Lower leg skin (tissue), 4 donors: ENCODE measurements at regions not wholly inside any gene's neighbourhood (a gene's known extent, or its start where the extent isn't known, plus 50 kb on each side); places are given as distances from the start of the nearest gene placed in this dataset.

Experiments used
- DNase-seq, 2 donors: peaks; one replicate each; pipeline ENCODE4 v3.0.0-alpha.2; 2019; ENCODE audit warnings: low spot score in 2 of 2
- H3K4me3 ChIP-seq: fragments of 200-600 bp; sonication (generic); 2 replicates; pipeline ENCODE4 v1.5.1; 2017; ENCODE audit warnings: mild to moderate bottlenecking, low read depth; ENCODE audit not compliant: poor library complexity, severe bottlenecking
- POLR2A ChIP-seq, 2 donors: fragments of 450-650 bp; IDR thresholded peaks; one replicate each; pipeline ENCODE4 v1.6.1; 2016 to 2017; ENCODE audit warnings: antibody characterized with exemption in 2 of 2, mild to moderate bottlenecking in 1 of 2, moderate library complexity in 1 of 2
- WGBS, 2 donors: methylation state at CpG; one replicate each; pipeline ENCODE4 v1.1.5; 2018; 5-methylcytosine and 5-hydroxymethylcytosine counted together
- intact Hi-C: fragments of 100-400 bp; cut with DNase I; formaldehyde crosslinking; loops from one replicate; pipeline ENCODE4 v1.15.0; 2023; ENCODE audit warnings: low total_unique reads
- TF ChIP-seq, protein P1 (sequence below), 3 donors: fragments of 450-650 bp; IDR thresholded peaks; one replicate each; pipeline ENCODE4 v1.5.1; 2016; ENCODE audit warnings: antibody characterized with exemption in 3 of 3, mild to moderate bottlenecking in 3 of 3, moderate library complexity in 2 of 3

DNA sequence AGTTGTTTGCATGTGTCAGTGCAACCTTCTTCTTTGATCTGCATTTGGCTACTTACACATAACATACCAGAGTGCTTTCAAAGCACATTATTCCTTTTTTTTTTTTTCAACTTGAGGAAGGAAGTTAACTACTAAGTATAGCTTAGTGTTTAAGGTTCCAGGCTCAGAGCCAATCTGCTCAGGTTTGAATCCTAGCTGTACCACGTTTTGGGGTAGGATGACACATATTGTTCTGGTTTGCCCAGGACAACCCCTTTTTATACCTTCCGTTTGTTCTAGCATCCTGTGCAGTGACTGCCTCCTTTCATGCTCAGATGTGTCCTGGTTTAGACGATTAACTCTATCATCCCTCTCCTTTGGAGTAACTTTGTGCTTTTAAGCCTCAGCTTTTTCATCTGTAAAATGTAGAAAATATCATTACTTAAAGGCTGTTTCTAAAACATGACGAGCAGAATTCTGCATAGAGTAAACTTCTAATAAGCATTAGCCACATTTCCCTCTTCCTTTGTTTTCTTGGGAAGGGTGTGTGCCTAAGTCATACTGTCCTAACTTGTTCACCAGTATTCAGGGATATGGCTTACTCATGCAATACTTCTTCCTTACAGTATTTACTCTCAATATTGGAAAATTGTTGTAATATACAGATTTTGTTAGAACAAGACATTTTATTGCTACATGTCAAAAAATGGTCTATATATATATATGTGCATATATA lies 281.3 kb downstream of the C4orf33 start:
- no peak for DNase-seq
- TF ChIP-seq POLR2A (IDR thresholded peaks at IDR 0.05), result no peak
- TF ChIP-seq, protein P1, sequence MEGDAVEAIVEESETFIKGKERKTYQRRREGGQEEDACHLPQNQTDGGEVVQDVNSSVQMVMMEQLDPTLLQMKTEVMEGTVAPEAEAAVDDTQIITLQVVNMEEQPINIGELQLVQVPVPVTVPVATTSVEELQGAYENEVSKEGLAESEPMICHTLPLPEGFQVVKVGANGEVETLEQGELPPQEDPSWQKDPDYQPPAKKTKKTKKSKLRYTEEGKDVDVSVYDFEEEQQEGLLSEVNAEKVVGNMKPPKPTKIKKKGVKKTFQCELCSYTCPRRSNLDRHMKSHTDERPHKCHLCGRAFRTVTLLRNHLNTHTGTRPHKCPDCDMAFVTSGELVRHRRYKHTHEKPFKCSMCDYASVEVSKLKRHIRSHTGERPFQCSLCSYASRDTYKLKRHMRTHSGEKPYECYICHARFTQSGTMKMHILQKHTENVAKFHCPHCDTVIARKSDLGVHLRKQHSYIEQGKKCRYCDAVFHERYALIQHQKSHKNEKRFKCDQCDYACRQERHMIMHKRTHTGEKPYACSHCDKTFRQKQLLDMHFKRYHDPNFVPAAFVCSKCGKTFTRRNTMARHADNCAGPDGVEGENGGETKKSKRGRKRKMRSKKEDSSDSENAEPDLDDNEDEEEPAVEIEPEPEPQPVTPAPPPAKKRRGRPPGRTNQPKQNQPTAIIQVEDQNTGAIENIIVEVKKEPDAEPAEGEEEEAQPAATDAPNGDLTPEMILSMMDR (IDR thresholded peaks at IDR 0.05), result no peak
- 6 to 8% methylated on average over 4 of the region's 4 CpGs for WGBS, 2 donors
- no peak overlapping the region for H3K4me3 ChIP-seq
- intact Hi-C loops, result no loop called here

DNA sequence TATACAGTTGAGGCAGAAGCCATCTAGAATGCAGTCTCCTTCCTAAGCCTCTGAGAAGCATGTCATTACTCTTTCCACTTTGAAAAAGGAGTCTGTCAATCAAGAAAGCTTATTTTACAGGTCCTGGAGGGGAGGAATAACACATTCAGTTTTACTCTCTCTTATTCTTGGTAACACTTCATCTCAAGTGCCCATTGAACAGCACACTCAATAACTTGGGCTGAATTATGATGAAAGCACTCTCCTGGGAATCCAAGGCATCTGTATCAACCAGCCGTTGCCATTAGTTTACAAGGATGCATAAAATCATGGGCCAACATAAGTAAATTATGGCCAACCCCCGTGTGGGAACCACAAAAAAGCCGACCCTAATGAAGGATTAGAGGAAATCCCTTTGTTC lies 282.4 kb downstream of the C4orf33 start:
- intact Hi-C loops, result no loop called here
- DNase-seq, result no peak
- WGBS, 2 donors, result 48 to 52% methylated on average over 3 of the region's 3 CpGs
- no peak for TF ChIP-seq POLR2A (IDR thresholded peaks at IDR 0.05)
- TF ChIP-seq, protein P1 (IDR thresholded peaks at IDR 0.05), result no peak
- H3K4me3 ChIP-seq, result no peak overlapping the region

DNA sequence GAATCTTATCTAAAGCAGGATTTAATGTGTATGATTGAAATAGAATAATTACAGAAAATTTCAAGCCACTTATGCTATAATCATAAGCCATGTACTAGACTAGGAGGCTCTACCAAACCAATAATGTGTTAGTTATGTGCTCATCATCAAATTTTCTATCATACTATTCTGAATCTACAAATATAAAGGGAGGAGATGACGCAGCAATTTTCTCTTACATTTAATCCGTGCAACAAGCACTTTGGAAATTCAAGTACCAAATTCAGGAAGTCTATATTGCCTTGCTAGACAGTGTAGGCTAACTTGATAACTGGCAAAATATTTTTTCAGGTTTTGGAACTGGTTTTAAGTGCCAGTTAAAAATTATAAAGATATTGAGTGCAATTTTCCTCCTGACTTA lies 283.5 kb downstream of the C4orf33 start:
- DNase-seq, result no peak
- TF ChIP-seq POLR2A (IDR thresholded peaks at IDR 0.05), result no peak
- TF ChIP-seq, protein P1 (IDR thresholded peaks at IDR 0.05), result no peak
- intact Hi-C loops, result no loop called here
- 81 to 84% methylated on average over 2 of the region's 2 CpGs for WGBS, 2 donors
- H3K4me3 ChIP-seq, result no peak overlapping the region

DNA sequence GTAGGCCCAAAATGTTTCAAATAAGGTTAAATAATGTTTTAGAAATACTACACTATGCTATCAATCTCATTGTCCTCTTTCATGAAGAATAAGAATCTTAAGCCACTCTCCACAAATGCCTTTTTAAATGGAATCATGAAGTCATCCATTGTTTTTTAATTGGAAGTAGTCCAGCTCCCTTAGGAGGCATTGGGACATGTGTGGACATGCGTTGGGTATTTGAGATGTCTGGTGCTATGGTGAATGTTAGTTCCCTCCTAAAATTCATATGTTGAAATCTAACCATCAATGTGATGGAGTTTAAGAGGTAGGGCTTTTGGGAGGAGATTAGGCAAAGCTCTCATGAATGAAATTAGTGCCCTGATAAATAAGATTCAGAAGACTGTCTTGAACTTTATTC lies 289.0 kb downstream of the C4orf33 start:
- WGBS, 2 donors, result 61 to 69% methylated on average over 1 of the region's 1 CpG
- no peak overlapping the region for H3K4me3 ChIP-seq
- DNase-seq, result no peak
- intact Hi-C loops, result no loop called here
- TF ChIP-seq, protein P1 (IDR thresholded peaks at IDR 0.05), result no peak
- TF ChIP-seq POLR2A (IDR thresholded peaks at IDR 0.05), result no peak

DNA sequence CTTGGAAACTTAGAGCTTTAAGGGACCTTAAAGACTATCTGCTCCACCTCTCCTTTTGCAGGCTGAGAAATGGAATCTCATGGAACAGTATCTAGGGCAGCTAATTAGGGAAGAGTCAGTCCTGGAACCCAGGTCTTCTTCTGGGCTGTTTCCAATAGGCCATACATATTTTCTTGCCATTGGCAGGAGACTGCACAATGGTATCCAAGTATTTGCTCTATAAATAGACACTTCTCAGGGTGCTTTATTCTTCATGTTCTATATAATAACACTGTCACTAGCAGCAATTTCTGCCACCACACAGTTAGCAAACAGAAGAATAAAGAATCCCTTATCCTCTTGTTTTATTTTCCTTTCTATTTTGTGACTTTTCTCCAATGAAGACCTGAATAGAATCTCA lies 291.7 kb downstream of the C4orf33 start:
- no peak overlapping the region for H3K4me3 ChIP-seq
- intact Hi-C loops, result no loop called here
- TF ChIP-seq, protein P1 (IDR thresholded peaks at IDR 0.05), result no peak
- no peak for TF ChIP-seq POLR2A (IDR thresholded peaks at IDR 0.05)
- DNase-seq, result no peak

DNA sequence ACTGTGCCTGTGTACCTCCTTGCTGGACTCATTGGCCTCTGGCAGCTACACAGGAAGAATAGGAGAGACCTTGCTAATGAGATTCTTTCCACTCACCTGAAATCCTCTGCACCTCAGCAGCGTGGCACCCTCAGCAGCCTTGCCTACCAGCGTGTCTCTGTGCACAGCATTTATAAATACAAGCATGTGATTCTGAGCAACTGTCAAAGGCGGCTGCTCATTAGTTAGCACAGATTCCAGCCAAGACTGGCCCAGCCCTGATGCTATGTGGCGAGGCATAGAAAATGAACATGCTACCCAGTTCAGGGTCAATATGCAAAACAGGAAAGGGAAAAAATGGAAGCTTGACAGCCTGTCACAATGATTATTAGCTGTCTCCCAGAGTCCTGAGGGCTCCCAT lies 298.0 kb downstream of the C4orf33 start:
- WGBS, 2 donors, result 86 to 91% methylated on average over 4 of the region's 4 CpGs
- intact Hi-C loops, result no loop called here

More for the DNA sequence above, 298.0 kb downstream of the C4orf33 start:
- no peak for TF ChIP-seq POLR2A (IDR thresholded peaks at IDR 0.05)
- TF ChIP-seq, protein P1 (IDR thresholded peaks at IDR 0.05), result no peak
- DNase-seq, result no peak
- H3K4me3 ChIP-seq, result no peak overlapping the region
